GM18511 (cell line): ENCODE measurements at regions not wholly inside any gene's neighbourhood (a gene's known extent, or its start where the extent isn't known, plus 50 kb on each side); places are given as distances from the start of the nearest gene placed in this dataset.

Experiments
- ATAC-seq: cut with Tn5 transposase; IDR thresholded peaks from one replicate; pipeline ENCODE4 v1.9.1; 2021; ENCODE audit warnings: mild to moderate bottlenecking, moderate library complexity; ENCODE audit not compliant: unreplicated experiment

- no peak for ATAC-seq
Measured at GRCh38 chr17:73883175-73883574, 238.9 kb upstream of the SDK2 start.

DNA sequence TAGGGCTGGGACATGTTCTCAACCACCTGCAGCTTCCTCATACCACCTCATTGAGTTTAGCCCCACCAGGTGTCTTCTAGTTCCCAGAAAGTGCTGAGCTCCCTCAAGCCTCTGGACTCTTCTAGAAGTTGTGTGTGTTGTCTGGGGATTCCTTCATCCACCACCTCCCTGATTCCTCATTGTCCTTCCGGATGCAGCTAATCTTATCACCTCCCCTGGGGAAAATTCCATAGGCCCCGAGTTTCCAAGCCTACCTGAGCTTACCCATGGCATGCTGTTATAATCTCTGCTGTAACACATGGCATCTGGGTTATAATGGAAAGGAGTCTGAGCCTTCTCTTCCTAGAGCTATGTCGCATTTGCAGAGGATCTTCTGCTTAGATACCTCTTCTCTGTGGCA, 243.5 kb upstream of the SDK2 start:
- no peak for ATAC-seq

- ATAC-seq = no peak
Measured at GRCh38 chr17:73888862-73889261, 244.6 kb upstream of the SDK2 start.

- ATAC-seq = no peak
Measured at GRCh38 chr17:73889439-73889838, 245.2 kb upstream of the SDK2 start.

DNA sequence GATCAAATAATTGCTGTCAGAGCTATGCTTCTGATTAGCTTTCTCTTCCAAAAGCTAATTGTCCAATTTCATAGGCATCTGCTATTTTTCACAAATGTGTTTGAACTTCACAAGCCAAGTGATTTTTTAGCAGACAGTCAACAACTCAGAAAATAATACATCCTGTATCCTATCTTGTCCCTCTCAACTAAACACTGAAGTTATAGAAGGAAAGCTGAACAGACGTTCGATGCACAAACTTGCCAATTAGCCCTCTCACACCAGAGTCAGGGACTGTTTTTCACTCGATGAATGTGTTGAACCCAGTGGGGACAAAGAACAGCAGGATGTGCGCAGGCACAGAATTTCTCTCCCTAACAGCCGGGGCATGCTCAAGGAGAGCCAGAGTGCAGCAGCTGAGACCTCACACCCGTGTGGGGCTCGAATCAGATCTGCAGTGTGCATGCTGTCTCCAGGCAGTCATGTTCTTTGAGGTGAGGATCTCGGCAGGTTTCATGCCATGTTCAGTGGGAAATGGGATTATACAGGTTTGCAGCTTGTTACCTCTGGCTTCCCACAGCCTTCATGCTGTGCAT, 246.7 kb upstream of the SDK2 start:
- ATAC-seq = no peak

GRCh38 chr17:73895157-73895556, 250.9 kb upstream of the SDK2 start:
- no peak for ATAC-seq

GRCh38 chr17:73896966-73897365, 252.7 kb upstream of the SDK2 start:
- ATAC-seq = no peak

GRCh38 chr17:73899839-73900238, 255.6 kb upstream of the SDK2 start:
- ATAC-seq = no peak

DNA sequence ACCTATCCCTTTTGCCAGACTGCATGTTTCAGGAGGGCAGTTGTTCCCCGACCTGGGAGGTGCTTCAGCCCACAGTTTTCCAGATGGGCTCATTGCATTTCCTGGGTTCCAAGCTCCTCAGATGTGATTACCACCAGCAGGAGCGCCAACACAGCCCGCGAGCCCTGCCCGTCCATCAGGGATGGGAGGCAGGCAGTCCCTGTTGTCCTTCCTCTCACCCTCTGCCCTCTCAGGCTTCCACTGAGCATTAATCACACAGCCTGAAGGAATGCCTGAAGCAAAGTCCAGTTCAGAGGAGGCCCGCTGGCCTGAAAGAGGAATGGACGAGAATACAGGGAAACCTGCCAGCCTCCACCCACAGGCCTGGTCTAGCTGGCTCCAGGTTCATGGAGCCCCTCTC, 256.3 kb upstream of the SDK2 start:
- ATAC-seq = no peak

GRCh38 chr17:73901249-73901648, 257.0 kb upstream of the SDK2 start:
- no peak for ATAC-seq

DNA sequence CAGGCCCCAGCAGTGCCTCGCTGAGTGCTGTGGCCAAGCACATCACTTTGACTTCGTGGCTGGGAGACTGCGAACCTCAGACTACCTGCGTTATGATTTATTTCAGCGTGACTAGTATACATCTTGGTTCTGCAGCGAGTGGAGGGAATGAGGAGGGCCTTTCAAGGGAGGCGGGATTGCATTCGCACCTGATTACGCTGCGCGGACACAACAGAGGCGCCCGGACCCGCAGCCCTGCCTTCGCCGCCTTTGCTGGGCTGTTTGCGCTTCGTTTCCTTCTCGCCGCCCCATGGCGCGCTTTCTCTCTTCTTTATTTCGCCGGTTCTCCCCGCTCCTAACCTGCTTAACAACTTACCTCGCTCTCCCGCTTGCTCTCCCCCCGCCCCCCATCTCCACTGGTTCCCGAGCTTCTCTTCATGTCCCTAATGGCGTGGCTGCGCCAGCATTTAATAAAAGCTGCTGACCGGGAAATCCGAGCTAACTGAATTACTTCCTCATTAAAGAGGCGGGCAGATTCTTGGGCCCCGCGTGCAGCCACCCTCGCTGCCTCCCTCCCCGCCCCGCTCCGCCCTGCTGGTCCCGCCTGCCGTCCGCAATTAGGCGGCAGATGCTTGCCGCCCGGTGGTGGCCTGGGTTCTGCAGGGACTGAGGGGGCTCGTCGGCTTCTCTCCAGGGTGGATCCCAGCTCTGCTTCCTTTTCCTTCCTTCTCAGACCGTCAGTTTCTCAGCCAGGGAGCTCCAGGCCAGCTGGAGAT, 257.6 kb upstream of the SDK2 start:
- ATAC-seq = no peak

- no peak for ATAC-seq
Measured at GRCh38 chr17:73902416-73903181, 258.4 kb upstream of the SDK2 start.

DNA sequence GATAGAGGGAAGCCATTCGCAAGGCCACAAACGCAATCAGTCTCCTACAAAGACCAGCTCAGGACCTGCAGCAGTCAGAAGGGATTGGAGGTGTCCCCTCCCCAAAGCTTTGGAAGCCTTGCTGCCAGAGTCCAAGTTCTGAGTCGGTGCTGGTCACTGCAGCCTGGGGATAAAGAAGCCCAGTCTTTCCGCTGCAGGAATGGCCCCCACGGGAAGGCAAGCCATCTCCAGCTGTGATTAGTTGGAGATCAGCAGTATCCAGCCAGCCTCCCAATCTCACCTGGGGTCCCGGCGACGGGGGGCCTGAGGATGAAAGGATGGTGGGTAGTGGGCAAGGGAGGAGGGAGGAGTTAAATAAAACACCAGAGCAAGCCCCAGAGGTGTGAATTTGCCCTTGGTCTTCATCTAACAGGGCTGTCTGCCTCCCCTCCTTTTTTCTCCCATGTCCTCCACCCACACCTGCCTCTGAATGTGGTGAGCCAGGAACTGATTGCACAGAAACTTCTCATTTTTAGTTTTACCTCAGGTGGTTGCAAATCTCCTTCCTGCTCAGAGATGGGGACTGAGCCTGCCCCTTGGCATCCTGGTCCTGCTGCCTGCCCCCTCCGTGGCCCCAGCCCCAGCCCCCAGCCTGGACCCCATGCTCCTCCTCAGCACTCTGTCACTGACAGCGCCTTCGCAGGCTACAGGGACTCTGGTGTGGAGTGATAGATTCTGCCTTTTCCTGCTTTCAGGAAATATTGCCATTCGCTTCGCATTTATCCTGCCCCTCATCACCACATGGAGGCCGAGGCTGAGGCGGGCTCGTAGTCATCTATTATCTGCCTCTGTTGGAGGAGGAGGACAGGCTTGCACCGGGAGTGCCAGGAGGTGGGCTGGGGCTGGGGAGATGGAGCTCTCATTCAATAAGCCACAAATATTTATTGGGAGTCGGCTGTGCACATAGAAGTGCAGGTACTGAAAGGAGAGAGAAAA, 262.9 kb upstream of the SDK2 start:
- ATAC-seq = no peak

GRCh38 chr17:73909186-73909585, 264.9 kb upstream of the SDK2 start:
- ATAC-seq = no peak

DNA sequence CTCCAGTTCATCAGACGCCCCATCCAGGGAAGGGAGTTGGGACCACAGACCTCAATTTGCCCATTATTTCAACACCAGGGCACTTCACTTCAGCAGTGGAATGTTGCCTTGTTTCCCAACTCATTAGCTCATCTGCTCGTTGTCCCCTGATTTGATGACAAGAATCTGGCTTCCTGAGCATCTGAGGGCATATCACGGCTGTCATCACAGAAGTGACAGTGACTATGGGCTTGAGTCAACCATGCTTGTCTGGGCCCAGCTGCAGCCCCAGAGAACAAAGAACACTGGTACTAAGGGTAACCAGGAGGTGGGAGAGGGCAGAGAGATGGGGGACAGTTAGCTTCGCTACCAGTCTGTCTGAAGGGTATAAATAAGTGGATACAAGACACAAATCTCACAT, 266.0 kb upstream of the SDK2 start:
- no peak for ATAC-seq

DNA sequence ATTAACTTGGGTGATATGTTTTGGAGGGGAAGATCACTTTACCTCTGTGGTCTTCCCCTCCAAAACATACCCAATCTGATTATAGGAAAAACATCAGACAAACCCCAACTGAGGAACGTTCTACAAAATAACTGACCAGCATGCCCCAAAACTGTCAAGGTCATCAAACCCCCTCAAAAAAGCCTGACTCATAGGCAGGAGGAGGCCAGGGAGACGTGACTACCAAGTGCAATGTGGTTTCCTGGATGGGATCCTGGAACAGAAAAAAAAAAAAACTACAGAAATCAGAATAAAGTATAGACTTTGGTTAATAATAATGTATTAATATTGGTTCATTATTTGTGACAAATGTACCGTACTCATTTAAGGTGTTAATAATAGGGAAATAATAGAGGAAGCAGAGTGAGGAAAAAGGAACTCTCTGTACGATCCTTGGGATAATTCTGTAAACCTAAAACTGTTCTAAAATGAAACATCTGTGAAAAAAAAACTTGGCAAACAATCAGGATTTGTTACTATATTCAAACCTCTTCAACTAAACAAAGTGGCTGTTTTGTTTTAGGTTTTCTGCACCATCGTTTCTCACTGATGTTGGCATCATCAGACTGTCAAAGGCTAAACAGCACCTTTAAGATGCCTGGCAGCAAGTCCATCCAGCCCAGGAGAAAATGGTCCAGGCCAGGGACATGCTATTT, 266.7 kb upstream of the SDK2 start:
- ATAC-seq = no peak

DNA sequence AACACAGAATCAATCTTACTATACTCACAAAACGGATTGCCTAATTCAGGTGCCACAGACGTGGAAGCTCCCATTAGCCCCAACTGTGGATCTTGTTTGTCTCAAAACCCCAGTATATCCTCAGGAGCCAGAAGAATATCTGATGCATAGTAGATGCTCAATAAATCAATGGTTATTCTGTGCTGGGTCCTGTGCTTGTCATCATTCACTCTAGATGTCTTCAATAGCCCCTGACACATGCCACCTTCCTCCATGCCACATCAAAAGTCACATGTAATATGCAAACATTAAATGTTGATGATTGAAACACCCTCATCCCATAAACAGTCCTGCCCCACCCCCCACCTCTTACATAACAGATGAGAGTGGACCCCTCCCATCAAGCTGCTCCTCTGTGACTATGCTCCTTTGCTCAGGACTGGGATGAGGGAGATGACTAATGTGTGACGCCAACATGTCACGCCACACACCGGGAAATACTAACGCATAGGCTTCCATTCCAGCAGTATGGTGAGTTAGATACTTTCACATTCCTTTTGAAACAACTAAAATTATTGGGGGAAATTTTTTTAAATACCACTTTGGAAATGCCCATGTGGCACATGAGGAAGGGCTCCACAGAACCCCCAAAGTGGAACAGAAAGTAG, 267.6 kb upstream of the SDK2 start:
- ATAC-seq = no peak

DNA sequence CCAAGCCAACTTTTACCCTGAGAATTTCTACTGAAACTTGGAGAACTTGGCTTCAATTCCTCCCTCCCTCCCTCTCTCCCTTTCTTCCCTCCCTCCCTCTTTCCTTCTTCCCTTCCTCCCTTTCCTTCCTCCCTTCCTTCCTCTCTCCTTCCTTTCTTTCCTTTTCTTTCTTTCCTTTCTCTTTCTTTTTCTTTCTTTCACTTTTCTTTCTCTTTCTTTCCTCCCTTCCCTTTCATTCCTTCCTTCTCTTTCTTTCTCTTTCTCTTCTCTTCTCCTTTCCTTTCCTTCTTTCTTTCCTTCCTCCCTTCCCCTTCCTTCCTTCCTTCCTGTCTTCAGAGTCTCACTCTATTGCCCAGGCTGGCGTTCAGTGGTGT, 268.1 kb upstream of the SDK2 start:
- no peak for ATAC-seq

DNA sequence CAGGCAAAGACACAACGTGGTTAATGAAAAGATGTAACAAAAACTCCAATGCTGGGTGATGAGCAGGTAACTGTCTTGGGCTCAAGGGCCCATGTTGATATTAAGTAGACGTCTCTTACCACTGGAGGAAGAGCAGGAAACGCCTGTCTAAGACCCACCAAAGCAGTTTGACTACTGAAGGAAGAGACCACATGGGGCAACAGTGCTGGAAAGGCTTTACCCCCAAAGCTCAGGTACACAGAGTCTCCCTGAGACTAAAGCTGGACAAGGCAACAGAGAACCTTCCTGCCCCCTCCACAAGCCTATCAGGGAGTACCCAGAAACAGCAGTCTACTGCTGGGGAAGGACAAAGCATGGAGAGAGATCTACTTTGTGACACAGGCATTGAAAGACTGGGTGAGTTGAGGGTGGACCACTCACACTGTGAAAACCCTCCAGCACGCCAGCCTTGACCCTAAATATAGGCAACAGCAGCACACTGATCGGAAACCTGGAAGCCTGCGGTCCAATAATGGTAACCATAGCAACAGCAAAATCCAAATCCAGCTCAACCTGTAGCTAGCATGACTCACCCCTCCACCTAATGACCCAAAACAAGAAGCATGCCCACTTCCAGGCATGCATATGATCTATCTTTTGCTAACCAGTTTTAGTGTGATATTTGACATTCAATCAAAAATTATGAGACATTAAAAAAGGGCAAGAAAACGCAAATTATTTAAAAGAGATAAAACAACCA, 270.5 kb upstream of the SDK2 start:
- no peak for ATAC-seq
